ENCODE measurements at regions not wholly inside any gene's neighbourhood (a gene's known extent, or its start where the extent isn't known, plus 50 kb on each side); places are given as distances from the start of the nearest gene placed in this dataset.

DNA sequence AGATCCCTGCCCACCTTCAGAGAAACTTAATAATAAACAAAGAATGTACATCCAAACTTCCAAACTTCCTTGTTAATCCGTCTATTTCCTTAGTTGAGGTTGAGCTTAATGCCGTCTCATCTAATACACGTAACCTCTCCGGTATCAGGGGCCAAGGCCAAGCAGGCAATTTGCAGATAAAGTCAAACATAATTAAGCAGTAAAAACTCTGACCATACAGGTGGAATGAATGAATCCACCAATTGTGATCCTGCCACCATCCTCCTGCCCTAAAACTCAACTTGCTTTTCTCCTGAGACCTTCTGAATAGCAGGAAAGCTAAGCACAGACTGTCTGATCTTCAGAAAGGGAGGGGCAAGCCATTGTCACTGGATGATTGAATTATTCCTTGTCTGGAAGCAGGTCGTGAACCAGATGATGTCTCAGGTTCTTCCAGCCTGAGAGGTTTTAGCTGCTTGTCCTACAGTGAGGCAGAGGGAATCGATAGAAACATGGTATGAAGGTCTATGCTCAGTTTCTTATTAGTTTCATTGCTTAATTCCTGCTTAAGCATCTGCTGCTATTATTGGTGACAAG, 1111.8 kb upstream of the EEF2KMT start:
- H3K9me3 Mint-ChIP-seq = peaks cover 13% of the 10 kb centered on the region
- H3K27ac Mint-ChIP-seq = no peak overlapping the region
- H3K4me1 Mint-ChIP-seq (ENCODE audit: low read depth) = no peaks in the 10 kb centered on the region
- H3K36me3 Mint-ChIP-seq (ENCODE audit: low read depth) = no peaks in the 10 kb centered on the region
- H3K4me3 Mint-ChIP-seq = no peak overlapping the region
- DNase-seq = no peak
- H3K27me3 Mint-ChIP-seq = no peaks in the 10 kb centered on the region

DNA sequence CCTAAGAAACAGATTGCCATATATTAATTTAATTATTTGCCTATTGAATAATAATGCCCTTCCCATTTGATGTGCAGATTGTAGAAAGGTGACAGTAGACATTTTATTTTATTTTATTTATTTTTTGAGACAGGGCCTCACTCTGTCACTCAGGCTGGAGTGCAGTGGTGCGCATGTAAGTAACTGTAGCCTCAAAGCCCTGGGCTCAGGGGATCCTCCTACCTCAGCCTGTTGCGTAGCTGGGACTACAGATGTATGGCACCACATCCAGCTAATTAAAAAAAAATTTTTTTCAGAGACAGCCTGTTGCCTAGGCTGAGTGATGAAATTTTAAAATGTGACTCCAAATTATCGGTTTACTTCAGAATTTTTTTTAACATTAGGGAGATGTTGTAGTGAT, 1110.0 kb upstream of the EEF2KMT start:
- no peak for DNase-seq
- Mint-ChIP-seq H3K36me3 (ENCODE audit: low read depth) (no peaks in the 10 kb centered on the region), H3K9me3 (peaks cover 10% of the 10 kb centered on the region), H3K4me1 (ENCODE audit: low read depth) (no peaks in the 10 kb centered on the region), H3K27me3 (no peaks in the 10 kb centered on the region), H3K4me3 (no peak overlapping the region), H3K27ac (no peak overlapping the region)

DNA sequence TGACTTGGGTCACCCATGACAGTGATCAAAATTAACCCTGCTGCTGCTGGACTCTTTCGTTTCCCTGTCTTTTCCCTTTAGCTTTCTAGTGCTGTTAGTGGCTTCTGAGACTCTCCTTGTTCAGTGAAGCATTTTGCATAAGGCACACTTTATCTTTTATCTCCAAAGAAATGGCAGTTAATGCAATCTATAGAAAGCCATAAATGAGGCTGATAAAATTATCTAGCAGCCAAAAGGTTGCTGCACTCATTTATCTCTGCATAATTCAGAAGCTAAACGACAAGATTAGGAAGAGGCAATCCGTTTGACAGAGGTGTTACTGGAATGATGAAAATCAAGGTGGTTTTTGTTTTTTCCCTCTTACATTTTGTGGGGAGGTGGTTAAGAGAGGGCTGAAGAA, 1109.5 kb upstream of the EEF2KMT start:
- Mint-ChIP-seq H3K4me1 (ENCODE audit: low read depth) (no peaks in the 10 kb centered on the region), H3K9me3 (peaks cover 10% of the 10 kb centered on the region), H3K4me3 (no peak overlapping the region), H3K27me3 (no peaks in the 10 kb centered on the region), H3K27ac (no peak overlapping the region), H3K36me3 (ENCODE audit: low read depth) (no peaks in the 10 kb centered on the region)
- DNase-seq = no peak

- Mint-ChIP-seq H3K27ac (no peak overlapping the region), H3K4me3 (no peak overlapping the region), H3K36me3 (ENCODE audit: low read depth) (no peaks in the 10 kb centered on the region), H3K27me3 (no peaks in the 10 kb centered on the region), H3K4me1 (ENCODE audit: low read depth) (no peaks in the 10 kb centered on the region), H3K9me3 (peaks cover 10% of the 10 kb centered on the region)
- DNase-seq = no peak
These were observed 1108.5 kb upstream of the EEF2KMT start for GRCh38 chr16:6206080-6206479.

- H3K4me1 Mint-ChIP-seq (ENCODE audit: low read depth) = no peaks in the 10 kb centered on the region
These were observed 1107.3 kb upstream of the EEF2KMT start for GRCh38 chr16:6204945-6205344.

GRCh38 chr16:6200861-6201260, 1103.3 kb upstream of the EEF2KMT start:
- Mint-ChIP-seq H3K9me3 (peaks cover 7% of the 10 kb centered on the region), H3K36me3 (ENCODE audit: low read depth) (no peaks in the 10 kb centered on the region), H3K27me3 (no peaks in the 10 kb centered on the region), H3K4me3 (no peak overlapping the region), H3K27ac (no peak overlapping the region), H3K4me1 (ENCODE audit: low read depth) (no peaks in the 10 kb centered on the region)
- DNase-seq = no peak

More at GRCh38 chr16:6204945-6205344, 1107.3 kb upstream of the EEF2KMT start:
- H3K9me3 Mint-ChIP-seq = peaks cover 7% of the 10 kb centered on the region
- no peaks in the 10 kb centered on the region for H3K36me3 Mint-ChIP-seq (ENCODE audit: low read depth)
- no peak overlapping the region for H3K27ac Mint-ChIP-seq
- no peak overlapping the region for H3K4me3 Mint-ChIP-seq
- no peak for DNase-seq
- no peaks in the 10 kb centered on the region for H3K27me3 Mint-ChIP-seq

- no peaks in the 10 kb centered on the region for H3K27me3 Mint-ChIP-seq
- no peak overlapping the region for H3K4me3 Mint-ChIP-seq
- H3K36me3 Mint-ChIP-seq (ENCODE audit: low read depth) = no peaks in the 10 kb centered on the region
- H3K9me3 Mint-ChIP-seq = peaks cover 7% of the 10 kb centered on the region
- DNase-seq = no peak
- no peaks in the 10 kb centered on the region for H3K4me1 Mint-ChIP-seq (ENCODE audit: low read depth)
- no peak overlapping the region for H3K27ac Mint-ChIP-seq
These were observed 1102.7 kb upstream of the EEF2KMT start for GRCh38 chr16:6200271-6200670.

DNA sequence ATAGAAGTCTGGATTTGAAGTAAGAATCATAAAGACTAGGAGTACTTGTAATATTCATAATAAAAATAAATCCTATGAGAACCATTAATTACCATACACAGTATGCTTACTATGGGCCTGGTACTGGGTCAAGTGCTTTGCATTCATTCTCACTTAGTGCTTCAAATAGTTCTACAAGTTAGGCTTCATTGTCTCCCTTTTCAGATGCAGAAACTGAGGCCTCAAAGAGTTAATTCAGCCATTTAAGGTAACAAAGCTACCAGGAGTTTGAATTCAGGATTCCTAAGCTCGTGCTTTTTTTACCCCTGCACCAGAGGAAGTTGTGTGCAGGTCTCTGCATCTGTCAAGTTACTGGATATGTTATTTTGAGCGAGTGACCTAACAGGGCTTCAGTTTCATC, 1098.4 kb upstream of the EEF2KMT start:
- no peak overlapping the region for H3K27ac Mint-ChIP-seq
- no peaks in the 10 kb centered on the region for H3K36me3 Mint-ChIP-seq (ENCODE audit: low read depth)
- H3K9me3 Mint-ChIP-seq = peaks cover 24% of the 10 kb centered on the region
- H3K4me1 Mint-ChIP-seq (ENCODE audit: low read depth) = no peaks in the 10 kb centered on the region
- no peaks in the 10 kb centered on the region for H3K27me3 Mint-ChIP-seq
- no peak for DNase-seq
- H3K4me3 Mint-ChIP-seq = no peak overlapping the region

DNA sequence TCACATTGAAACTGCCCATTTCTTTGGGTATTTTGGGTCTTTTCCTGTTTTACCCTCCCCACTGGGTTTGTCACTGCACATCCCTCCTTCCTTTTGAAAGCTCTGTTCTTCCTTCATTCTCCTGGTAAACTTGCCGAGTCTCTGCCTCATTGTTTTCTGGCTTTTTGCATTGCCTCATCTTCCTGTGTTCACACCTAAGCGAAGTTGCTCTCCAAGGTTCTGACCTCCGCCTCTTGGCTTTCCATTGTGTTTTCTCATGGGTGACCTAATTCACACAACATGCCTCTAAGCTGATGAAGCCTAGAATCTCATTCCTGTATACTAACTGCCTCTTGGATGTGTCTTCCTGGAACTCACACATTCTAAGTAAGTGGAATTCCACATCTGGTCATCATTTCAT, 1096.1 kb upstream of the EEF2KMT start:
- Mint-ChIP-seq H3K36me3 (ENCODE audit: low read depth) (no peaks in the 10 kb centered on the region), H3K27me3 (no peaks in the 10 kb centered on the region), H3K9me3 (peaks cover 24% of the 10 kb centered on the region), H3K4me1 (ENCODE audit: low read depth) (no peaks in the 10 kb centered on the region), H3K27ac (no peak overlapping the region), H3K4me3 (no peak overlapping the region)
- no peak for DNase-seq

DNA sequence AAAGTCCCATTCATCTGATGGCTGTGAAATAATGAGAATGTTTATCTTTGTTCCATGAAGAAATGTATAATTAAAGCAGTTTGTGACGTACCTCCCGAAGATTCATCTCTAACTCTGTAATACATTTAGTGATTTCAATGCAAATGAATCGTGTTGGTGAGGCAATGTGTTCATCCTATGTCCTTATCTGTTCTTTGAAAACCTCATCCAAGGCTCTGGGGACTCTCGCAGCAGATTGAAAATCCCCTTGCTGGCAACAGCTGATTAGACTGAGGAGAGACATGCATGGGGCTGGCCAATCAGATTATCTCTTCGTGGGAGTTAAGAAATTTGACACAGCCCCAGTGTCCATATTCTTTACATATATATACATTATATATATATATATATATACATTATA, 1095.4 kb upstream of the EEF2KMT start:
- H3K27me3 Mint-ChIP-seq = no peaks in the 10 kb centered on the region
- H3K27ac Mint-ChIP-seq = no peak overlapping the region
- no peaks in the 10 kb centered on the region for H3K4me1 Mint-ChIP-seq (ENCODE audit: low read depth)
- H3K4me3 Mint-ChIP-seq = no peak overlapping the region
- no peaks in the 10 kb centered on the region for H3K36me3 Mint-ChIP-seq (ENCODE audit: low read depth)
- DNase-seq = no peak
- H3K9me3 Mint-ChIP-seq = peaks cover 24% of the 10 kb centered on the region

DNA sequence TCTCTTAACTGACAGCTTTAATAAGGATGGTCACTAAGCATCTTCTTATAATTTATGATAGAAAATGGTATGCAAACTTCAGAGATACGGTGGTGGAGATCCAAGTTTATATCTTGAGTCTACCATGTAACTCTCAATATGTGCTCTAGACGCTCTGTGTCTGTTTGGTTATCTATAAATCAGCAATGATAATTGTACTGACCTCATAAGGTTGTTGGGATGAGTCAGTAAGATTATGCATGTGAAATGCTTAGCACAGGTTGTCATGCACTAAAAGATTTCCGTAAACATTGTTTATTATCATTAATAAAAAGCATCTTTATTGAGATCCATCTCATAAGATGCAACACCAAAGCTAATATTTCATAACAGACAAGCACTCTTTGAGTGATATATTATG, 1094.9 kb upstream of the EEF2KMT start:
- Mint-ChIP-seq H3K9me3 (peaks cover 24% of the 10 kb centered on the region), H3K27me3 (no peaks in the 10 kb centered on the region), H3K27ac (no peak overlapping the region), H3K4me3 (no peak overlapping the region), H3K36me3 (ENCODE audit: low read depth) (no peaks in the 10 kb centered on the region), H3K4me1 (ENCODE audit: low read depth) (no peaks in the 10 kb centered on the region)
- DNase-seq = no peak

DNA sequence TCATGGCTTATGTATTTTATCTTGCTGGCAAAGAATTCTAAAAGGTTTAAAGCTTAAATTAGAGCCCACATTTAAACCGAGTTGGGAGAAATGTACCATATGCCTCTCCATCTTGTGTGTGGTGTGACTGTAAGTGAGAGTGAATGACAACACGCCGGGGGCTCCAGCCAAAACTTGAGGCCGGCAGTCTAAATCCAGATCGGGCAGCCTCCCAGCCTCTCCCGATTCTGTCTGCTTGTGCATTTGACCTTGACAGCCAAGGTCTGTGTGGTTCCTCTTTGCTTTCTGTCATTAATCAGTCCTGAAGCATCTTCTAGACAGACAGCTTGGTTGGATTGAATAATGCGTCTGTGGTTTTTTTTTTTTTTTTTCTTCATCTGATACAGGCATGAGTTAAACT, 1093.2 kb upstream of the EEF2KMT start:
- Mint-ChIP-seq H3K4me3 (no peak overlapping the region), H3K36me3 (ENCODE audit: low read depth) (no peaks in the 10 kb centered on the region), H3K9me3 (peaks cover 16% of the 10 kb centered on the region), H3K4me1 (ENCODE audit: low read depth) (no peaks in the 10 kb centered on the region), H3K27ac (no peak overlapping the region), H3K27me3 (no peaks in the 10 kb centered on the region)
- DNase-seq = no peak

GRCh38 chr16:6189216-6189615, 1091.6 kb upstream of the EEF2KMT start:
- H3K36me3 Mint-ChIP-seq (ENCODE audit: low read depth) = no peaks in the 10 kb centered on the region
- no peak for DNase-seq
- no peaks in the 10 kb centered on the region for H3K27me3 Mint-ChIP-seq
- H3K27ac Mint-ChIP-seq = no peak overlapping the region
- H3K4me3 Mint-ChIP-seq = no peak overlapping the region
- H3K9me3 Mint-ChIP-seq = peaks cover 11% of the 10 kb centered on the region
- H3K4me1 Mint-ChIP-seq (ENCODE audit: low read depth) = no peaks in the 10 kb centered on the region

DNA sequence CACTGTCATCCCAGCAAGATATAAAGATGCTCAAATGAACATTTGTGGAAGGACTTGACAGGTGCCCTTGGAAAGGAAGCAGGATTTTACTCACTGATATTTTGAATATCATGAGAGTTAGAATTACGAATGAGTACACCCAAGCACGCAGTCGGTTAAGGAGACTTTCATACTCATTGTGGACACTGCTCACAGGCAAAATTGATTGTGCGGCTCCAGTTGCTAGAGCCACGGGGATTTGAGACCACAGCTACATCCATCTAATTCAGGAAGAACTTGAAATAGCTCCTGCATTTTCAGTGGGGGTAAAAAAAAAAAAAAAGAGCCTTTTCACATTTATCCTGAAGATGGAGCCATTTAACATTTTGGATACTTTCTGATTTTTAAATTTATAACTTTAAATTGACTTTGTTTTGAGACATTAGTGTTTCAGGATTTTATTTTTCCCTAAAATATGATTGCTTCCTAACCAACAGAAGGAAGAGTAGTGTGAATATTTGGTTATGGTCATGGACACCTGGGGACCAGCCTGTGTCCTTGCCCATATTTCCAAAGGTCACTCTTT, 1080.1 kb upstream of the EEF2KMT start:
- Mint-ChIP-seq H3K4me3 (no peak overlapping the region), H3K4me1 (ENCODE audit: low read depth) (no peaks in the 10 kb centered on the region), H3K27ac (no peak overlapping the region), H3K27me3 (no peaks in the 10 kb centered on the region), H3K36me3 (ENCODE audit: low read depth) (no peaks in the 10 kb centered on the region), H3K9me3 (peaks cover 21% of the 10 kb centered on the region)
- no peak for DNase-seq

DNA sequence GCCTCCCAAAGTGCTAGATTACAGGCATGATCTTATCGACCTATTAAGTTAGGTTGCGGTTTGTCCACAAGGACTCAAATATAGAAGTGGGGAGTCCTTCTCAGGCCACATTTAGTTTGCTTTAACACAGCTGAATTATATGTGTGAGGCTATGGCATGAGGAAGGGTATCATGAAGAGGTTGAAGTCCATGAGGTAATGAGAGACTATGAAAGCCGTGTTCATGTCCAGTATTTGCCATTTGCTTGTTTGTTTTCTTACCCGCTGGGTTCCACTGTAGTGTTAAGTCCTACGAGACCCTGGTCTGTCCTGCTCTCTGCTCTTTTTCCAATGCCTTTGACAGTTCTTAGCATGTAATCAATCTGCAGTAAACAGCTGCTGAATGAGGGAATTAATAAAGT, 1072.4 kb upstream of the EEF2KMT start:
- Mint-ChIP-seq H3K4me1 (ENCODE audit: low read depth) (no peaks in the 10 kb centered on the region), H3K9me3 (peaks cover 11% of the 10 kb centered on the region), H3K27me3 (no peaks in the 10 kb centered on the region), H3K27ac (no peak overlapping the region), H3K4me3 (no peak overlapping the region), H3K36me3 (ENCODE audit: low read depth) (no peaks in the 10 kb centered on the region)
- DNase-seq = no peak

All from activated T-cell treated with anti-CD3 and anti-CD28 coated beads, Interleukin-2, amount 50 U/mL, for 24 hours (primary cell).